A673 (cell line): ENCODE measurements at regions not wholly inside any gene's neighbourhood (a gene's known extent, or its start where the extent isn't known, plus 50 kb on each side); places are given as distances from the start of the nearest gene placed in this dataset.

ENCODE experiments used
- EZH2 ChIP-seq: fragments of 200-600 bp; sonication (generic); IDR thresholded peaks from 2 replicates; pipeline ENCODE4 v1.6.1; 2017; ENCODE audit warnings: borderline replicate concordance, low read depth, mild to moderate bottlenecking, mixed read lengths, antibody characterized with exemption, low read length; ENCODE audit not compliant: poor library complexity, severe bottlenecking
- TF ChIP-seq, protein P1 (sequence below): fragments of 300-800, 200-600 bp; sonication (generic); conservative IDR thresholded peaks from 2 replicates; pipeline ENCODE4 v1.5.1; 2017; ENCODE audit warnings: low read depth, mild to moderate bottlenecking, antibody characterized with exemption, low read length, moderate library complexity, mixed read lengths

DNA sequence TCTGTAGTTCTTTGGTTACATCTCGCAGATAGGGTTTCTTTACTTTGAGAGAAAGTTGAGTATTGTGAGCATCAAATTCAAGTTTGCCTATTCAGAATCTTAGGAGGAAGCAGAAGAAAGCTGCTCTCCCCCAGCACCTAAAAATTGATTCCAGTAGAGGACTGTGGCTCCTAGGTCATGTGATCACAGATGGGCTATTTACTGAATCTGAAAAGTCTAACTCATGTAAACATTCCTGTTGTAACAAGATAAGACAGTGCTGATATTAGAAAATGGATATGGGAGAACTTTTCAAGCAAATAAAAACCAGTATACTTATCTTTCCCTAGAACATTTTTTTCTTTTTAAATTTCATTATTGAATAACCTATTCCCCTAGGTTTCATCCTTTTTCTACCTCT is 308.4 kb upstream of the SLITRK3 start:
- no peak for TF ChIP-seq EZH2
- TF ChIP-seq, protein P1, sequence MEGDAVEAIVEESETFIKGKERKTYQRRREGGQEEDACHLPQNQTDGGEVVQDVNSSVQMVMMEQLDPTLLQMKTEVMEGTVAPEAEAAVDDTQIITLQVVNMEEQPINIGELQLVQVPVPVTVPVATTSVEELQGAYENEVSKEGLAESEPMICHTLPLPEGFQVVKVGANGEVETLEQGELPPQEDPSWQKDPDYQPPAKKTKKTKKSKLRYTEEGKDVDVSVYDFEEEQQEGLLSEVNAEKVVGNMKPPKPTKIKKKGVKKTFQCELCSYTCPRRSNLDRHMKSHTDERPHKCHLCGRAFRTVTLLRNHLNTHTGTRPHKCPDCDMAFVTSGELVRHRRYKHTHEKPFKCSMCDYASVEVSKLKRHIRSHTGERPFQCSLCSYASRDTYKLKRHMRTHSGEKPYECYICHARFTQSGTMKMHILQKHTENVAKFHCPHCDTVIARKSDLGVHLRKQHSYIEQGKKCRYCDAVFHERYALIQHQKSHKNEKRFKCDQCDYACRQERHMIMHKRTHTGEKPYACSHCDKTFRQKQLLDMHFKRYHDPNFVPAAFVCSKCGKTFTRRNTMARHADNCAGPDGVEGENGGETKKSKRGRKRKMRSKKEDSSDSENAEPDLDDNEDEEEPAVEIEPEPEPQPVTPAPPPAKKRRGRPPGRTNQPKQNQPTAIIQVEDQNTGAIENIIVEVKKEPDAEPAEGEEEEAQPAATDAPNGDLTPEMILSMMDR = no peak
